NCI-H1694 (cell line): ENCODE measurements at regions not wholly inside any gene's neighbourhood (a gene's known extent, or its start where the extent isn't known, plus 50 kb on each side); places are given as distances from the start of the nearest gene placed in this dataset.
"Not testable (repeated sequence)": the region's sequence is repeated elsewhere in the genome, so short reads cannot be mapped to it uniquely, and the experiment has no call there.

Experiments
- DNase-seq: peaks from one replicate; lab custom pipeline; 2025; lab: John Stamatoyannopoulos, UW

GRCh38 chr1:65527707-65528503 lies 107.4 kb downstream of the LEPR start:
- no peak for DNase-seq

- no peak for DNase-seq
Observed at GRCh38 chr1:65531972-65532570, 111.6 kb downstream of the LEPR start.

GRCh38 chr1:65535981-65536380 lies 115.5 kb downstream of the LEPR start:
- no peak for DNase-seq

GRCh38 chr1:65538086-65538485 lies 117.6 kb downstream of the LEPR start:
- no peak for DNase-seq

- no peak for DNase-seq
Observed at GRCh38 chr1:65538664-65539063, 118.2 kb downstream of the LEPR start.

GRCh38 chr1:65539266-65540131 lies 119.0 kb downstream of the LEPR start:
- DNase-seq: no peak

- no peak for DNase-seq
Observed at GRCh38 chr1:65541161-65541560, 120.7 kb downstream of the LEPR start.

GRCh38 chr1:65541865-65542264 lies 121.4 kb downstream of the LEPR start:
- DNase-seq: no peak

- DNase-seq: not testable (repeated sequence)
Observed at GRCh38 chr1:65542592-65542991, 122.1 kb downstream of the LEPR start.

- not testable (repeated sequence) for DNase-seq
Observed at GRCh38 chr1:65550306-65551010, 130.0 kb downstream of the LEPR start.

- not testable (repeated sequence) for DNase-seq
Observed at GRCh38 chr1:65552484-65552883, 132.0 kb downstream of the LEPR start.

GRCh38 chr1:65554086-65554764 lies 133.8 kb downstream of the LEPR start:
- DNase-seq: not testable (repeated sequence)

GRCh38 chr1:65554829-65555228 lies 134.4 kb downstream of the LEPR start:
- DNase-seq: no peak

- DNase-seq: no peak
Observed at GRCh38 chr1:65558215-65558614, 137.7 kb downstream of the LEPR start.

- DNase-seq: no peak
Observed at GRCh38 chr1:65564493-65564892, 144.0 kb downstream of the LEPR start.

- no peak for DNase-seq
Observed at GRCh38 chr1:65568285-65568684, 147.8 kb downstream of the LEPR start.

GRCh38 chr1:65572701-65573421 lies 152.4 kb downstream of the LEPR start:
- no peak for DNase-seq

- DNase-seq: no peak
Observed at GRCh38 chr1:65577278-65577677, 156.8 kb downstream of the LEPR start.

GRCh38 chr1:65577982-65578381 lies 157.5 kb downstream of the LEPR start:
- not testable (repeated sequence) for DNase-seq

GRCh38 chr1:65581119-65581518 lies 160.7 kb downstream of the LEPR start:
- DNase-seq: no peak

GRCh38 chr1:65584399-65584798 lies 163.9 kb downstream of the LEPR start:
- DNase-seq: no peak
